GM21825 (cell line): ENCODE measurements at regions not wholly inside any gene's neighbourhood (a gene's known extent, or its start where the extent isn't known, plus 50 kb on each side); places are given as distances from the start of the nearest gene placed in this dataset.

Source experiments
- ATAC-seq: cut with Tn5 transposase; IDR thresholded peaks from one replicate; pipeline ENCODE4 v1.9.1; 2021; ENCODE audit warnings: mild to moderate bottlenecking, moderate library complexity; ENCODE audit not compliant: unreplicated experiment

GRCh38 chr10:105827133-105827532 lies 1186.0 kb downstream of the SORCS3 start:
- no peak for ATAC-seq

- ATAC-seq, result no peak
Observed at GRCh38 chr10:105807935-105808587, 1167.0 kb downstream of the SORCS3 start.

- no peak for ATAC-seq
Observed at GRCh38 chr10:105803206-105803605, 1162.1 kb downstream of the SORCS3 start.

GRCh38 chr10:105800641-105801040 lies 1159.6 kb downstream of the SORCS3 start:
- no peak for ATAC-seq

- no peak for ATAC-seq
Observed at GRCh38 chr10:105798328-105798889, 1157.3 kb downstream of the SORCS3 start.

GRCh38 chr10:105797234-105797890 lies 1156.3 kb downstream of the SORCS3 start:
- no peak for ATAC-seq

- no peak for ATAC-seq
Observed at GRCh38 chr10:105793071-105793470, 1152.0 kb downstream of the SORCS3 start.

GRCh38 chr10:105785721-105786120 lies 1144.6 kb downstream of the SORCS3 start:
- no peak for ATAC-seq

GRCh38 chr10:105783936-105784483 lies 1142.9 kb downstream of the SORCS3 start:
- no peak for ATAC-seq

GRCh38 chr10:105774881-105775280 lies 1133.8 kb downstream of the SORCS3 start:
- ATAC-seq, result no peak

- no peak for ATAC-seq
Observed at GRCh38 chr10:105774351-105774750, 1133.3 kb downstream of the SORCS3 start.

GRCh38 chr10:105770524-105771212 lies 1129.6 kb downstream of the SORCS3 start:
- no peak for ATAC-seq

- no peak for ATAC-seq
Observed at GRCh38 chr10:105769248-105770184, 1128.4 kb downstream of the SORCS3 start.

GRCh38 chr10:105763611-105764010 lies 1122.5 kb downstream of the SORCS3 start:
- no peak for ATAC-seq

GRCh38 chr10:105761576-105762260 lies 1120.6 kb downstream of the SORCS3 start:
- no peak for ATAC-seq

- no peak for ATAC-seq
Observed at GRCh38 chr10:105759669-105760068, 1118.6 kb downstream of the SORCS3 start.

- ATAC-seq, result no peak
Observed at GRCh38 chr10:105758209-105758998, 1117.3 kb downstream of the SORCS3 start.

GRCh38 chr10:105757302-105757701 lies 1116.2 kb downstream of the SORCS3 start:
- no peak for ATAC-seq

GRCh38 chr10:105756386-105756785 lies 1115.3 kb downstream of the SORCS3 start:
- ATAC-seq, result no peak
